ENCODE measurements at regions not wholly inside any gene's neighbourhood (a gene's known extent, or its start where the extent isn't known, plus 50 kb on each side); places are given as distances from the start of the nearest gene placed in this dataset.
A peak's percentile ranks its signal among the peaks of the same experiment; 100 is the strongest.
"Not testable (repeated sequence)": the region's sequence is repeated elsewhere in the genome, so short reads cannot be mapped to it uniquely, and the experiment has no call there.

DNA sequence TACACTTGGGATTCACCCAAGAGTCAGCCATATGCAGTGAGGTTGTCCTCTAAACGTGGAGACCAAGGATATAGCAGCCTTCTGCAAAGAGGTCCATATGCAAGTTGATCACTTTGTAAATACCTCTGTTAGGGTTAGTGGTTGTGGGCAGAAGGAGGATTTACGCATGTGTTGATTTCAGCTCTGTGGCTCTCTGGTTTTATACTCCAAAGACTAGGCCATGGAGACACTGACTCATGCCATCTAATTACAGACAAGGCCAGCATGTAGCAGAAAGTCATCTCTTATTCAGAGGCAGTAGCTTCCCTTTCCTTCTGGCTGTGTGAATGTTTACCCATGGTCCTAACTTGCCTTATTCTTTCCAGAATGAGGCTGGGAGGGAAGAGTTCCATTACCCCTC lies 140.9 kb upstream of the GOLGA6L4 start:
- DNase-seq (ENCODE audit: low read depth in 1 of 2, low spot score in 1 of 2); H3K9me3 ChIP-seq (ENCODE audit: low read depth); H3K4me3 ChIP-seq; H3K36me3 ChIP-seq; H3K27ac ChIP-seq; H3K27me3 ChIP-seq: not testable (repeated sequence)
- peaks cover 28% of the 10 kb centered on the region for H3K4me1 ChIP-seq (ENCODE audit: low read depth)

- Histone ChIP-seq H3K4me1 (ENCODE audit: low read depth) (peaks cover 28% of the 10 kb centered on the region), H3K27ac (peak overlapping the region; percentile 63)
- H3K36me3 ChIP-seq; DNase-seq (ENCODE audit: low read depth in 1 of 2, low spot score in 1 of 2); H3K27me3 ChIP-seq; H3K4me3 ChIP-seq; H3K9me3 ChIP-seq (ENCODE audit: low read depth): not testable (repeated sequence)
Measured at GRCh38 chr15:84097053-84097452, 138.5 kb upstream of the GOLGA6L4 start.

DNA sequence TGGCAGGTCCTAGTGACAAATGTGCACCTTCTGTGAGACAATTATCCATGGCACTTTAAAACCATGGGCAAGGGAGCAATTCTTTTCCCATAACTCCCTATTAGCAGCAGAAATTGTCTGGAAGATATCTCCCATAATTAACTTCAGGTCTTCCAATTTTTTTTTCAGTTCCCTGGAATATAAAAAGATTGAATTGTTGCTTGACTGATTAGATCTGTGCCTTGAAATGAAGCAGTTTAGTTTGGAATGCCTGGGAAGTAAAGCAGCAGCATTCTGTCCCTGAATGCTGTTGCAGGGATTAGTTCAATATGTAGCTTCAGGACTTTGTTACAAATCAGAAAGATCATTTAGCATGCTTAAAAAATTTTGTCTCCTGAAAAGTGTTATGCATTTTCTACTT lies 137.0 kb upstream of the GOLGA6L4 start:
- Histone ChIP-seq H3K9me3 (ENCODE audit: low read depth) (no peaks in the 10 kb centered on the region), H3K36me3 (no peaks in the 10 kb centered on the region), H3K4me1 (ENCODE audit: low read depth) (peaks cover 37% of the 10 kb centered on the region), H3K4me3 (no peak overlapping the region), H3K27ac (peak overlapping the region; percentile 76), H3K27me3 (no peaks in the 10 kb centered on the region)
- DNase-seq (ENCODE audit: low read depth in 1 of 2, low spot score in 1 of 2): no peak
- TF ChIP-seq, protein P1, sequence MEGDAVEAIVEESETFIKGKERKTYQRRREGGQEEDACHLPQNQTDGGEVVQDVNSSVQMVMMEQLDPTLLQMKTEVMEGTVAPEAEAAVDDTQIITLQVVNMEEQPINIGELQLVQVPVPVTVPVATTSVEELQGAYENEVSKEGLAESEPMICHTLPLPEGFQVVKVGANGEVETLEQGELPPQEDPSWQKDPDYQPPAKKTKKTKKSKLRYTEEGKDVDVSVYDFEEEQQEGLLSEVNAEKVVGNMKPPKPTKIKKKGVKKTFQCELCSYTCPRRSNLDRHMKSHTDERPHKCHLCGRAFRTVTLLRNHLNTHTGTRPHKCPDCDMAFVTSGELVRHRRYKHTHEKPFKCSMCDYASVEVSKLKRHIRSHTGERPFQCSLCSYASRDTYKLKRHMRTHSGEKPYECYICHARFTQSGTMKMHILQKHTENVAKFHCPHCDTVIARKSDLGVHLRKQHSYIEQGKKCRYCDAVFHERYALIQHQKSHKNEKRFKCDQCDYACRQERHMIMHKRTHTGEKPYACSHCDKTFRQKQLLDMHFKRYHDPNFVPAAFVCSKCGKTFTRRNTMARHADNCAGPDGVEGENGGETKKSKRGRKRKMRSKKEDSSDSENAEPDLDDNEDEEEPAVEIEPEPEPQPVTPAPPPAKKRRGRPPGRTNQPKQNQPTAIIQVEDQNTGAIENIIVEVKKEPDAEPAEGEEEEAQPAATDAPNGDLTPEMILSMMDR (IDR thresholded peaks at IDR 0.05; ENCODE audit: low read depth, low read length): no peak

DNA sequence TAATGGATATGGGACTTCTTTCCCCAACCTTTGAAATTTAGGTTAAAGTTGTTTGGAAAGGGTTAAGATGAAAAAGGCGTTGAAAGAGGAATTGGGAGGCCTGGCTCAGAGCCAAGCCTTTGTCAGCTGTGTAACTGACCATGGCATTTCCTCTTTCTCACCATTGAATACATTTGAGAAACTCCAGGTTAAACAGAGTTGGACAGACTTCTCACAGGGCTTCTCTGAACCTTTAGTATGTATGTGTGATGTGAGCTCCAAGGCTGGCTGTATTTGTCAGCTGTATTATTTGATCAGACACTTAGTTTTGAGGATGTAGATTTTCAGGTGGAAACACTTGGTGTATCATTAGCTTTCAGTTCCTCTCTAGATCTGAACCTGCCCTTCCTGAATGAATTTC lies 136.4 kb upstream of the GOLGA6L4 start:
- peak overlapping the region; percentile 76 for H3K27ac ChIP-seq
- peak; percentile 69 to 72 for DNase-seq (ENCODE audit: low read depth in 1 of 2, low spot score in 1 of 2)
- peaks cover 42% of the 10 kb centered on the region for H3K4me1 ChIP-seq (ENCODE audit: low read depth)
- no peaks in the 10 kb centered on the region for H3K27me3 ChIP-seq
- H3K4me3 ChIP-seq: no peak overlapping the region
- no peaks in the 10 kb centered on the region for H3K36me3 ChIP-seq
- TF ChIP-seq, protein P1 (IDR thresholded peaks at IDR 0.05; ENCODE audit: low read depth, low read length): no peak
- H3K9me3 ChIP-seq (ENCODE audit: low read depth): no peaks in the 10 kb centered on the region

GRCh38 chr15:84103345-84103744 lies 132.2 kb upstream of the GOLGA6L4 start:
- TF ChIP-seq, protein P1 (IDR thresholded peaks at IDR 0.05; ENCODE audit: low read depth, low read length): no peak
- Histone ChIP-seq H3K9me3 (ENCODE audit: low read depth) (no peaks in the 10 kb centered on the region), H3K36me3 (no peaks in the 10 kb centered on the region), H3K27ac (no peak overlapping the region), H3K4me1 (ENCODE audit: low read depth) (peaks cover 25% of the 10 kb centered on the region), H3K27me3 (no peaks in the 10 kb centered on the region), H3K4me3 (no peak overlapping the region)
- no peak for DNase-seq (ENCODE audit: low read depth in 1 of 2, low spot score in 1 of 2)

GRCh38 chr15:84104853-84105252 lies 130.7 kb upstream of the GOLGA6L4 start:
- DNase-seq (ENCODE audit: low read depth in 1 of 2, low spot score in 1 of 2): no peak
- Histone ChIP-seq H3K27ac (no peak overlapping the region), H3K27me3 (no peaks in the 10 kb centered on the region), H3K4me1 (ENCODE audit: low read depth) (peaks cover 14% of the 10 kb centered on the region), H3K9me3 (ENCODE audit: low read depth) (no peaks in the 10 kb centered on the region), H3K4me3 (no peak overlapping the region), H3K36me3 (no peaks in the 10 kb centered on the region)
- TF ChIP-seq, protein P1 (IDR thresholded peaks at IDR 0.05; ENCODE audit: low read depth, low read length): no peak

DNA sequence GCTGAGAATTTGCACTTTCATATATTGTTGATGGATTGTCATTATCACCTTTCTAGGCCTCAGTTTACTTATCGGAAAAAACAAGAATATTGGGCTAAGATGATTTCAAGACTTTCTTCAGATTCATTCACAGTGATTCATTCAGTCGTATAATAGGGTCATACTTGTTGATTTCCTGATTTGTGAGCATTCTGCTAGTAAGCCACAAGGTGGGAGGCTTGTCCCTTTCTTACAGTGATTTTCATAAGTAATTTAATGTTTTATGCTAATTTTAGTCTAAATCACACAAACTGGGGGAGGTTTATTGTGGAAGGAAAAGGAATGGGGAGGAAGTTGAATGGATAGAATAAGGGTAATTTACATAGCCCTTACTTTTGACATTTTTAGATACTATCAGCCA lies 126.8 kb upstream of the GOLGA6L4 start:
- no peaks in the 10 kb centered on the region for H3K9me3 ChIP-seq (ENCODE audit: low read depth)
- H3K4me3 ChIP-seq: no peak overlapping the region
- peak in 1 of 2 donors; percentile 34 for DNase-seq (ENCODE audit: low read depth in 1 of 2, low spot score in 1 of 2)
- no peaks in the 10 kb centered on the region for H3K27me3 ChIP-seq
- peaks cover 12% of the 10 kb centered on the region for H3K4me1 ChIP-seq (ENCODE audit: low read depth)
- no peak overlapping the region for H3K27ac ChIP-seq
- TF ChIP-seq, protein P1 (IDR thresholded peaks at IDR 0.05; ENCODE audit: low read depth, low read length): peak; percentile 15
- no peaks in the 10 kb centered on the region for H3K36me3 ChIP-seq
